Activated naive CD8-positive, alpha-beta T cell treated with anti-CD3 and anti-CD28 coated beads for 36 hours (primary cell): ENCODE measurements at regions not wholly inside any gene's neighbourhood (a gene's known extent, or its start where the extent isn't known, plus 50 kb on each side); places are given as distances from the start of the nearest gene placed in this dataset.
"Not testable (repeated sequence)": the region's sequence is repeated elsewhere in the genome, so short reads cannot be mapped to it uniquely, and the experiment has no call there.

Source experiments
- DNase-seq: peaks from one replicate; pipeline ENCODE4 v3.0.0; 2021
- H3K27ac Mint-ChIP-seq: one replicate; pipeline ENCODE4 v1.8.0; 2022; ENCODE audit warnings: mild to moderate bottlenecking, moderate library complexity, mixed read lengths
- H3K27me3 Mint-ChIP-seq: one replicate; pipeline ENCODE4 v1.8.0; 2022; ENCODE audit warnings: mild to moderate bottlenecking, mixed read lengths
- H3K36me3 Mint-ChIP-seq: one replicate; pipeline ENCODE4 v1.8.0; 2021; ENCODE audit warnings: mild to moderate bottlenecking, mixed read lengths
- H3K4me1 Mint-ChIP-seq: one replicate; pipeline ENCODE4 v1.8.0; 2021; ENCODE audit warnings: mixed read lengths
- H3K4me3 Mint-ChIP-seq: one replicate; pipeline ENCODE4 v1.8.0; 2022; ENCODE audit warnings: mild to moderate bottlenecking, moderate library complexity, mixed read lengths
- H3K9me3 Mint-ChIP-seq: one replicate; pipeline ENCODE4 v1.8.0; 2022; ENCODE audit warnings: mixed read lengths

- H3K36me3 Mint-ChIP-seq: no peaks in the 10 kb centered on the region
- H3K9me3 Mint-ChIP-seq: peaks cover 4% of the 10 kb centered on the region
- no peak overlapping the region for H3K27ac Mint-ChIP-seq
- H3K4me3 Mint-ChIP-seq: no peak overlapping the region
- DNase-seq: no peak
- H3K4me1 Mint-ChIP-seq: no peaks in the 10 kb centered on the region
- no peaks in the 10 kb centered on the region for H3K27me3 Mint-ChIP-seq
Observed at GRCh38 chr13:64675255-64675892, 2554.8 kb downstream of the PCDH9 start.

- H3K4me1 Mint-ChIP-seq: no peaks in the 10 kb centered on the region
- H3K27ac Mint-ChIP-seq: no peak overlapping the region
- H3K9me3 Mint-ChIP-seq: peaks cover 5% of the 10 kb centered on the region
- DNase-seq: no peak
- H3K36me3 Mint-ChIP-seq: no peaks in the 10 kb centered on the region
- no peaks in the 10 kb centered on the region for H3K27me3 Mint-ChIP-seq
- H3K4me3 Mint-ChIP-seq: no peak overlapping the region
Observed at GRCh38 chr13:64674126-64674525, 2556.0 kb downstream of the PCDH9 start.

- H3K27ac Mint-ChIP-seq: no peak overlapping the region
- no peak overlapping the region for H3K4me3 Mint-ChIP-seq
- H3K27me3 Mint-ChIP-seq: no peaks in the 10 kb centered on the region
- H3K9me3 Mint-ChIP-seq: peaks cover 7% of the 10 kb centered on the region
- no peaks in the 10 kb centered on the region for H3K4me1 Mint-ChIP-seq
- no peak for DNase-seq
- no peaks in the 10 kb centered on the region for H3K36me3 Mint-ChIP-seq
Observed at GRCh38 chr13:64672751-64673150, 2557.4 kb downstream of the PCDH9 start.

- H3K36me3 Mint-ChIP-seq: no peaks in the 10 kb centered on the region
- H3K4me1 Mint-ChIP-seq: no peaks in the 10 kb centered on the region
- no peak overlapping the region for H3K4me3 Mint-ChIP-seq
- H3K9me3 Mint-ChIP-seq: peaks cover 5% of the 10 kb centered on the region
- no peaks in the 10 kb centered on the region for H3K27me3 Mint-ChIP-seq
- H3K27ac Mint-ChIP-seq: no peak overlapping the region
- no peak for DNase-seq
Observed at GRCh38 chr13:64662887-64663593, 2567.1 kb downstream of the PCDH9 start.

GRCh38 chr13:64648293-64648692 lies 2581.8 kb downstream of the PCDH9 start:
- H3K9me3 Mint-ChIP-seq: peaks cover 1% of the 10 kb centered on the region

GRCh38 chr13:64643066-64643465 lies 2587.1 kb downstream of the PCDH9 start:
- no peak overlapping the region for H3K4me3 Mint-ChIP-seq
- no peak overlapping the region for H3K27ac Mint-ChIP-seq
- no peak for DNase-seq
- peaks cover 7% of the 10 kb centered on the region for H3K9me3 Mint-ChIP-seq
- H3K36me3 Mint-ChIP-seq: no peaks in the 10 kb centered on the region
- H3K27me3 Mint-ChIP-seq: no peaks in the 10 kb centered on the region
- H3K4me1 Mint-ChIP-seq: no peaks in the 10 kb centered on the region

More at GRCh38 chr13:64648293-64648692, 2581.8 kb downstream of the PCDH9 start:
- Mint-ChIP-seq H3K36me3 (no peaks in the 10 kb centered on the region), H3K27ac (no peak overlapping the region), H3K27me3 (no peaks in the 10 kb centered on the region), H3K4me3 (no peak overlapping the region), H3K4me1 (no peaks in the 10 kb centered on the region)
- no peak for DNase-seq

- H3K27me3 Mint-ChIP-seq: no peaks in the 10 kb centered on the region
- no peak for DNase-seq
- no peaks in the 10 kb centered on the region for H3K36me3 Mint-ChIP-seq
- H3K4me1 Mint-ChIP-seq: no peaks in the 10 kb centered on the region
- H3K27ac Mint-ChIP-seq: no peak overlapping the region
- H3K9me3 Mint-ChIP-seq: peaks cover 6% of the 10 kb centered on the region
- H3K4me3 Mint-ChIP-seq: no peak overlapping the region
Observed at GRCh38 chr13:64640002-64640401, 2590.1 kb downstream of the PCDH9 start.

- Mint-ChIP-seq H3K36me3 (no peaks in the 10 kb centered on the region), H3K4me1 (no peaks in the 10 kb centered on the region), H3K4me3 (no peak overlapping the region), H3K27me3 (no peaks in the 10 kb centered on the region), H3K27ac (no peak overlapping the region), H3K9me3 (peaks cover 6% of the 10 kb centered on the region)
- no peak for DNase-seq
Observed at GRCh38 chr13:64639206-64639605, 2590.9 kb downstream of the PCDH9 start.

GRCh38 chr13:64633948-64634347 lies 2596.2 kb downstream of the PCDH9 start:
- Mint-ChIP-seq H3K27ac (no peak overlapping the region), H3K4me3 (no peak overlapping the region), H3K9me3 (peaks cover 1% of the 10 kb centered on the region), H3K27me3 (no peaks in the 10 kb centered on the region), H3K36me3 (no peaks in the 10 kb centered on the region), H3K4me1 (no peaks in the 10 kb centered on the region)
- no peak for DNase-seq

- Mint-ChIP-seq H3K9me3 (peaks cover 1% of the 10 kb centered on the region), H3K27me3 (no peaks in the 10 kb centered on the region), H3K27ac (no peak overlapping the region), H3K4me1 (no peaks in the 10 kb centered on the region), H3K4me3 (no peak overlapping the region), H3K36me3 (no peaks in the 10 kb centered on the region)
- DNase-seq: no peak
Observed at GRCh38 chr13:64627654-64628053, 2602.5 kb downstream of the PCDH9 start.

- Mint-ChIP-seq H3K4me1 (no peaks in the 10 kb centered on the region), H3K27ac (no peak overlapping the region), H3K9me3 (peaks cover 1% of the 10 kb centered on the region), H3K36me3 (no peaks in the 10 kb centered on the region), H3K27me3 (no peaks in the 10 kb centered on the region), H3K4me3 (no peak overlapping the region)
- DNase-seq: no peak
Observed at GRCh38 chr13:64626105-64626504, 2604.0 kb downstream of the PCDH9 start.

GRCh38 chr13:64617231-64617630 lies 2612.9 kb downstream of the PCDH9 start:
- peaks cover 3% of the 10 kb centered on the region for H3K9me3 Mint-ChIP-seq
- no peaks in the 10 kb centered on the region for H3K36me3 Mint-ChIP-seq
- no peak overlapping the region for H3K27ac Mint-ChIP-seq
- H3K4me1 Mint-ChIP-seq: no peaks in the 10 kb centered on the region
- DNase-seq: no peak
- H3K27me3 Mint-ChIP-seq: no peaks in the 10 kb centered on the region
- H3K4me3 Mint-ChIP-seq: no peak overlapping the region

GRCh38 chr13:64591971-64592370 lies 2638.2 kb downstream of the PCDH9 start:
- H3K4me1 Mint-ChIP-seq: no peaks in the 10 kb centered on the region
- no peak overlapping the region for H3K4me3 Mint-ChIP-seq
- DNase-seq: no peak
- no peaks in the 10 kb centered on the region for H3K36me3 Mint-ChIP-seq
- H3K9me3 Mint-ChIP-seq: peaks cover 5% of the 10 kb centered on the region
- no peak overlapping the region for H3K27ac Mint-ChIP-seq
- H3K27me3 Mint-ChIP-seq: no peaks in the 10 kb centered on the region

GRCh38 chr13:64579331-64579730 lies 2650.8 kb downstream of the PCDH9 start:
- no peak for DNase-seq
- Mint-ChIP-seq H3K27me3 (no peaks in the 10 kb centered on the region), H3K36me3 (no peaks in the 10 kb centered on the region), H3K9me3 (peaks cover 6% of the 10 kb centered on the region), H3K4me3 (no peak overlapping the region), H3K27ac (no peak overlapping the region), H3K4me1 (no peaks in the 10 kb centered on the region)

GRCh38 chr13:64568748-64569147 lies 2661.4 kb downstream of the PCDH9 start:
- DNase-seq: no peak
- Mint-ChIP-seq H3K4me1 (no peaks in the 10 kb centered on the region), H3K9me3 (peaks cover 16% of the 10 kb centered on the region), H3K27ac (no peak overlapping the region), H3K36me3 (no peaks in the 10 kb centered on the region), H3K4me3 (no peak overlapping the region), H3K27me3 (no peaks in the 10 kb centered on the region)

- H3K4me3 Mint-ChIP-seq, H3K27me3 Mint-ChIP-seq, H3K36me3 Mint-ChIP-seq, DNase-seq, H3K4me1 Mint-ChIP-seq, H3K9me3 Mint-ChIP-seq, H3K27ac Mint-ChIP-seq: not testable (repeated sequence)
Observed at GRCh38 chr13:64558031-64558430, 2672.1 kb downstream of the PCDH9 start.
